Calu3 (cell line): ENCODE measurements at regions not wholly inside any gene's neighbourhood (a gene's known extent, or its start where the extent isn't known, plus 50 kb on each side); places are given as distances from the start of the nearest gene placed in this dataset.
"Not testable (repeated sequence)": the region's sequence is repeated elsewhere in the genome, so short reads cannot be mapped to it uniquely, and the experiment has no call there.

Experiments used
- BruUV-seq: library from RNA; stranded (reverse); fragments of 400-500 nt; replicated peaks from 2 replicates; lab custom pipeline; 2021; lab: Mats Ljungman, UMichigan
- CTCF ChIA-PET: fragments of 300-600 bp; sonication (Branson Sonifier 250); formaldehyde crosslinking; loops from one replicate; lab custom pipeline; 2022; ENCODE audit warnings: antibody characterized with exemption; lab: Charles Lee
- DNase-seq: peaks from one replicate; pipeline ENCODE4 v3.0.0; 2022
- H3K27ac Mint-ChIP-seq: one replicate; pipeline ENCODE4 v1.8.0; 2022; ENCODE audit warnings: mixed read lengths; ENCODE audit not compliant: unreplicated experiment
- H3K27me3 Mint-ChIP-seq: one replicate; pipeline ENCODE4 v1.8.0; 2022; ENCODE audit warnings: mixed read lengths; ENCODE audit not compliant: unreplicated experiment
- H3K36me3 Mint-ChIP-seq: one replicate; pipeline ENCODE4 v1.8.0; 2022; ENCODE audit warnings: mild to moderate bottlenecking, moderate library complexity, mixed read lengths; ENCODE audit not compliant: insufficient read depth, unreplicated experiment
- H3K4me1 Mint-ChIP-seq: one replicate; pipeline ENCODE4 v1.8.0; 2022; ENCODE audit warnings: mild to moderate bottlenecking, low read depth, mixed read lengths; ENCODE audit not compliant: unreplicated experiment
- H3K4me3 Mint-ChIP-seq: one replicate; pipeline ENCODE4 v1.8.0; 2022; ENCODE audit warnings: mild to moderate bottlenecking, low read depth, moderate library complexity, mixed read lengths; ENCODE audit not compliant: unreplicated experiment
- H3K9me3 Mint-ChIP-seq: one replicate; pipeline ENCODE4 v1.8.0; 2022; ENCODE audit warnings: low read depth, mixed read lengths; ENCODE audit not compliant: unreplicated experiment
- intact Hi-C: fragments of 100-400 bp; cut with micrococcal nuclease; formaldehyde crosslinking; loops from one replicate; pipeline ENCODE4 v1.10.0; 2022; ENCODE audit not compliant: unreplicated experiment

DNA sequence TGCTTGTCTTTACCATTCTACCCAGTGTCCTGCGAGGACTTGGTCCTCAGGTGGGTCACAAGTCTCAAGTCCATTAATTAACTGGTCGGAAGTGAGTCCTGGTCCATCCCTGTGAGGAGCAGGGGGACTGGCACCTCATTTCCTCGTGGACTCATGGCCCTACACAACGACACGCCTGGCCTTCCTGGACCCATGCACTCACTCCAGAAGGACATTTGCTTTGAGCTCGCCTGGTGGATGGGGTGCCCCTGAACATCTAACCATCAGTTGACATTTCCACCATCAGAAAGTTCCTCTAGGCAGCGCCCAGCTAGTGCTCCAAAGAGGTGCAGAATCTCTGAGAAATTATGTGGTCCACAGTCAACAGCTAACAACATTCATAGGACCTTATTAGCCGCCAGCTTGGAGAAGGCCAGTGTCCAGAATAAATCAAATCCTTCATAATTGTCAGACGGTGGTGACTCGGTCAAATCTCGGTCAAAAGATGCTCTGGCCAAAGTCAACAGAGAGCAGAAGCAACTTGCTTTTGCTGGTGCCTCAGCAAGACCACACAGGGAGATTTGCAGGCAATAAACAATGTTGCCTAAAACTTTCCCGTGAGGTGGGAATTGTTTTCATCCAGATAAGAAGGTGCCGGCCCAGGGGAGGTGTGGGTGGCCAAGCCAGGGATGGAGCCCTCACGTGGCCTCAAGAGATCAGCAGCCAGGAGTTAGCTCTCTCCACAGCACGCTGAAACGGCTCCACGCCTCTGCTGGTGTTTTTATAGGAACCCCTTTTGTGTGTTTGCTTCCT is 119.9 kb upstream of the FAM20C start:
- H3K9me3 Mint-ChIP-seq, H3K27ac Mint-ChIP-seq, BruUV-seq, H3K36me3 Mint-ChIP-seq, H3K4me1 Mint-ChIP-seq, H3K4me3 Mint-ChIP-seq, DNase-seq, CTCF ChIA-PET, intact Hi-C loops: not testable (repeated sequence)
- peaks cover 15% of the 10 kb centered on the region for H3K27me3 Mint-ChIP-seq

DNA sequence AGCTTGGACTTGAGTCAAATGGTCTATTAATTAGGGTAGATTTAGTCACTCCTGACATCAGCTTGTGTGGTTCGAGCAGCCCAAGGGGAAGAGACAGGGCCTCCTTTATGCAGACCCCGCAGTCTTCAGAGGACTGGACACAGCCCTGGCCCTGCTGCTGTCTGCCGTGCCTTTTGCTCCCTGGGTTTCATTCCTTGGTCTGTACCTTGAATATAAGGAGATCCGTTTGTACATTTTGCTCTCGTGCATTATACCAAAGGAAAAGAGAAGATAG is 119.4 kb upstream of the FAM20C start:
- intact Hi-C loops, H3K9me3 Mint-ChIP-seq, H3K4me3 Mint-ChIP-seq, DNase-seq, BruUV-seq, H3K36me3 Mint-ChIP-seq, H3K27ac Mint-ChIP-seq, H3K4me1 Mint-ChIP-seq: not testable (repeated sequence)
- peaks cover 13% of the 10 kb centered on the region for H3K27me3 Mint-ChIP-seq
- CTCF ChIA-PET: interaction anchor here (0.6 kb wide), 1 partner anchor 1094 kb away, joined by 4 read pairs; no protein-coding TSS in a partner anchor

DNA sequence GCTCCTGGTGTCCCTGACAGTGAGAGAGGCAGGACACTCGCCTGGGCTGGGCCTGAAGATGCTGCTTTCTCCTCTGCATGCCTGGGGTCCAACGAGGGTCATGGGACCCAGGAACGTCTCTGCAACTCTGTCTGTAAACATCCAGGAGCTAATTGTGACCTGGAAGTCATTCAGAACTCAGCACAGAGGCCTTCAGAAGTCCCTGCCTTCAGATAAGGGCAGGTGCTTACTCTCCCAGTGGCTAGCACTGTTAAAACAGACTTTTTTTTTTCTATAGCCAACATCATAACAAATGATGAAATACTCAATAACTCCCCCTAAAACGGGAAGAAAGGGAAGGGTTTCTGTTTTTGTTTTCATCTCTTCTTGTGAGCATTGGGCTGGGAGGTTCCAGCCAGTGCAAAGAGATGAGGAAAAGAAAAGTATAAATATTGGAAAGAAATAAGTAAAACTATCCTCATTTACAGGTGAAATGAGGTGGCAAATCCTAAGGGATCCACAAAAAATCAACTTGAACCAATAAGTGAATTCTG is 118.3 kb upstream of the FAM20C start:
- H3K4me3 Mint-ChIP-seq, H3K36me3 Mint-ChIP-seq, DNase-seq, H3K27ac Mint-ChIP-seq, CTCF ChIA-PET, intact Hi-C loops, H3K4me1 Mint-ChIP-seq, BruUV-seq, H3K9me3 Mint-ChIP-seq: not testable (repeated sequence)
- peaks cover 21% of the 10 kb centered on the region for H3K27me3 Mint-ChIP-seq

DNA sequence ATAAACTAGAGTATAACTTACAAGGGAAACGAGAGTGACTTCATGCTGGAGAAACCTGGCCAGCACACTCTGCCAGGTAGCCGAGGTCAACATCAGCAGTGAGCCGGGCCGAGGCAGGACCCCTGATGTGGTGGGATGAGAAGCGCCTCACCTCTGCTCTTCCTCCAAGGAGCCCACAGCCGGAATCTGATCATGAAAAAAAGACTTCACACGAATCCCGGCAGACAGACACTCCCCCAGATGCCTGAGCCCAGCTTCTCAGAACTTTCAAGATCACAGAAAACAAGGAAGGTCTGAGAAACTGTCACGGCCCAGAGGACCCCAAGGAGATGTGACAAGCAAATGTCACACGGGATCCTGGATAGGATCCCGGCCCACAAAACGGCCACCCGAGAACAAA is 116.9 kb upstream of the FAM20C start:
- CTCF ChIA-PET, H3K36me3 Mint-ChIP-seq, H3K9me3 Mint-ChIP-seq, DNase-seq, H3K27ac Mint-ChIP-seq, intact Hi-C loops, H3K4me3 Mint-ChIP-seq, H3K4me1 Mint-ChIP-seq, BruUV-seq: not testable (repeated sequence)
- H3K27me3 Mint-ChIP-seq: peaks cover 35% of the 10 kb centered on the region

DNA sequence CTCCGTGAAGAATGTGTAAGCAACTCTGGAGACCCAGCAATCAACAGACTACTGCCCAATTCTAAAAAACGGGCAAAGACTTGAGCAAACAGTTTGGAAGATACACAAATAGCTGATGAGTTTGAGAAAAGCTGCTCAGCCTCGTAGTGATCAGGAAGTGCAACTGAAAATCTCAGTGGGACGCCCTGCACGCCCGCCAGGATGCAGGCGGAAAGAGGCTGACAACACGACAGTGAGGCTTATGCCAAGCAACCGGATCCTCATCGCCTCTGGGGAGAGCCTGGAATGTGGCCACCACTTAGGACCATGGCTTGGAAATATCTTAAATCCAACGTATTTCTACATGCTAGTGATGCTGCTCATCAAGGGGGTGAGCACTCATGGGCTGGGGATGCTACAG is 116.2 kb upstream of the FAM20C start:
- intact Hi-C loops, BruUV-seq, CTCF ChIA-PET: not testable (repeated sequence)

DNA sequence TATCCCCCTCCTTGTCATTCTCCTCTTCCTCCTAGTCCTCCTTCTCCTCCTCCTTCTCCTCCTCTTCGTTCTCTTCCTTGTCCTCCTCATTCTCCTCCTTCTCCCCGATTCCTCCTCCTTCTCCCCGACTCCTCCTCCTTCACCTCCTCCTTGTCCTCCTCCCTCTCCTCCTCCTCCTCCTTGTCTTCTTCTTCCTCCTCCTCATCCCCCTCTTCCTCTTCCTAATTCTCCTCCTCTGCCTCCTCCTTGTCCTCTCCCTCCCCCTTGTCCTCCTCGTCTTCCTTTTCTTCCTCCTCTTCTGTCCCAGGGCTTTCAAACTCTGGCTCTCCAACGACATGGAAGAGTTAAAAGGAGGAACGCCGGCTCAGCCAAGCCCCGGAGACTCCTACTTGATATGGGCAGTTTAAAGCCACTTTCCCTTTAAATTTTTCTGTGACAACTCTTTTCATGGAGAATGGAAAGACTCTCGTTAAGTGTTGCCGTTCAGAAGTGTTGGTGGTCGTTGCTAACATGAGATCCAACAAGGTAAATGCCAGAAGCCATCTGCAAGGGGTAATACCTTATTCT is 115.5 kb upstream of the FAM20C start:
- intact Hi-C loops, H3K4me1 Mint-ChIP-seq, H3K4me3 Mint-ChIP-seq, CTCF ChIA-PET, H3K27ac Mint-ChIP-seq, H3K9me3 Mint-ChIP-seq, H3K36me3 Mint-ChIP-seq, BruUV-seq, DNase-seq: not testable (repeated sequence)
- peaks cover 49% of the 10 kb centered on the region for H3K27me3 Mint-ChIP-seq

More for the DNA sequence above, 116.2 kb upstream of the FAM20C start:
- peaks cover 42% of the 10 kb centered on the region for H3K27me3 Mint-ChIP-seq
- H3K36me3 Mint-ChIP-seq, H3K27ac Mint-ChIP-seq, H3K9me3 Mint-ChIP-seq, H3K4me1 Mint-ChIP-seq, H3K4me3 Mint-ChIP-seq, DNase-seq: not testable (repeated sequence)

DNA sequence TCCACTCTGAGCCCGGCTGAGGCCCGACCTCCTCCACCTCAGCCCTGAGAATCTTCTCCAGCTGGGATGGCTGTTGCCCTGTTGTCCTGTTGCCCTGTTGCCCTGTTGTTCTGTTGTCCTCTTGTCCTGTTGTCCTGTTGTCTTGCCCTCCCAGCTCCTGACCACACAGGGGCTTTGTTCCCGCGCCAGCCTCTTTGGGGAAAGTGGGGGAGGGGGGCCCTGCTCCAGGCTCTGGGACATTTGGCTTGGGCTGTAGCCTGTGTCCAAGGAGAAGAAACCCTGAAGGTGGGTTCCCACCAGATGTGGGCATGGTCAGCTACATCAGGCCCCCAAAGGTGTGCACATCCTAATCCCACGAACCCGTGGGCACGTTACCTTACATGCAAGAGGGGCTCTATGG is 113.5 kb upstream of the FAM20C start:
- DNase-seq, H3K9me3 Mint-ChIP-seq, H3K36me3 Mint-ChIP-seq, H3K4me3 Mint-ChIP-seq, H3K27ac Mint-ChIP-seq, intact Hi-C loops, CTCF ChIA-PET, BruUV-seq, H3K4me1 Mint-ChIP-seq: not testable (repeated sequence)
- H3K27me3 Mint-ChIP-seq: peaks cover 62% of the 10 kb centered on the region

DNA sequence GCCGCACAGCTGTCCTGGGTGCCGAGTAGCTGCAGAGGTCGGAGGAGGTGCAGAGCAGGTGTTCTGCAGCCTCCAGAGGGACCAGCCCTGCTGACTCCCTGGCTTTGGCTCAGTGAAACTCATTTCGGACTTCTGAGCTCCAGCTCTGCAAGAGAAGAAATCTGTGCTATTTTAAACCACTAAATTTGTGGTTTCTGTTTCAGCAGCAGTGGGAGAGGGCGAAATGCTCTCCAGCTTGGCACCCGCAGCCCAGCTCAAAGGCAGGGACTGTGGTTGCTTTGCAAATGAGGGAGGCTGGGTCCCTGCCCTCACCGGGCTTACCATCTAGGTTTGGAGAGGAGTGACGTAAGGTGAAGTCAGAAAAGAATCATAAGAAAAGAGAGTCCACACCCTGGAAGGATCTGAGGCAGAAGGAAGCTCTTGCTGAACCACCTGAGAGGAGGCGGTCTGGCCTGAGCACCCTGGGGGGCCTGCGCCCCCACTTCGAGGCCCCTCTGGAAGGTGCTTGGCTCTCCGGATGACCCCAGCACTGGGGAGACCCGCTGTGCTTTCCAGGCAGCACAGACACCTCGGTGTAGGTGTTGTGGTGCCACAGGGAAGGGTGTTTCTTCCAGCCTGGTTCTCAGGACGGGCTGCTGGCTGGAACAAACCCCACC is 112.8 kb upstream of the FAM20C start:
- H3K36me3 Mint-ChIP-seq, BruUV-seq, H3K9me3 Mint-ChIP-seq, DNase-seq, H3K27ac Mint-ChIP-seq, intact Hi-C loops, H3K4me1 Mint-ChIP-seq, H3K4me3 Mint-ChIP-seq: not testable (repeated sequence)
- peaks cover 62% of the 10 kb centered on the region for H3K27me3 Mint-ChIP-seq
- CTCF ChIA-PET: interaction anchor here (0.6 kb wide), 1 partner anchor 557 kb away, joined by 3 read pairs; no protein-coding TSS in a partner anchor
